HuH-7.5 (cell line): ENCODE measurements at regions not wholly inside any gene's neighbourhood (a gene's known extent, or its start where the extent isn't known, plus 50 kb on each side); places are given as distances from the start of the nearest gene placed in this dataset.

Experiments used
- DNase-seq: peaks from one replicate; pipeline ENCODE4 v3.0.0; 2011; ENCODE audit warnings: low spot score

- DNase-seq: no peak
Measured at GRCh38 chr9:107750741-107751566, 261.4 kb upstream of the KLF4 start.

DNA sequence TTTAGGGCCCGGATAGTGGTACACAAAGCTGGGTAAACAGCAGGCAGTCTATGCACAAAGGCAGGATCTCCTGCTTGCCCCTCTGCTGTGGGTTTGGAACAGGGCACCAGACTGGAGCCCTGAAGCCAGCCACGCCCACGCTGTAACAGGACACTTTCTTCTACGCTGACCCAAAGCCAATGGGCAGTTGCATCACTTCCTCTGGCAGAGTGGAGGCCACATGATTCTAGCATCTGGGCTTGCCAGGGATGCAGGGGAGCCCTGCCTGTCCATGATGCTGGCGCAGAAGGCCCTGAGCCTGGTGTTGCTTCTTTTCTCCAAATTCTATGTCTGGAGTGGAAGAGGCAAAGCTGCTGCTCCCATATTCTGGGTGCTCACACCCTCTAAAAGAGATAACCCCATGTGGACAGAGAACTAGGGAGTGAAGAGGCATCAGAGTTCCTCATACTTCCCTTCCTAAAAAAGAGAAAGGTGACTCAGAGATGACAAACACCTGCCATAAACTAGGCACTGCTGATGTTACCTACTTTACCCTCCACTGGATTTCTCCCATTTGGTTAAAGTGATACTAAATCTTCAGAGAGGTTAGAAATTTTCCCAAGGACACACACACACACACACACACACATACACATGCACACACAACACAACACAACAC is 260.3 kb upstream of the KLF4 start:
- DNase-seq: no peak

DNA sequence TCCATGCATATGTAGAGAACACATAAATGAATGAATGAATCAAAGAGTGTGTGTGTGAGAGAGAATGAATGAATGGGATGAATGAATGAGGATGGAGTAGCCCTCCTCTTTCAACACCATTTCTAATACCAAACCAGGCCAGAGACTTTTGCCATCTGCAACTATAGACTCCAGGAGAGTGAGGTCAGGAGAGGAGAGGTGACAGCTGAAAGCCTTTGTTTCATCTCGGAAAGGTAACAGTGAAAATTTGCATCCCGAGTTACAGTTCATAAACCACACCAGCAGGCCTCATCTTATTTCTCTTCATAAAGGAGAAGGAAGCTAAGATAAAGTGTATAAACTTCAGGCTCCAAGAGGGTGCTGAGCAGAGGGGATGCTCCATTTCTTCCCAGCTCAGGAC is 255.3 kb upstream of the KLF4 start:
- DNase-seq: no peak

- no peak for DNase-seq
Measured at GRCh38 chr9:107742531-107743309, 253.2 kb upstream of the KLF4 start.

- DNase-seq: no peak
Measured at GRCh38 chr9:107740088-107740980, 250.8 kb upstream of the KLF4 start.

GRCh38 chr9:107739601-107740082 is 250.1 kb upstream of the KLF4 start:
- DNase-seq: no peak

DNA sequence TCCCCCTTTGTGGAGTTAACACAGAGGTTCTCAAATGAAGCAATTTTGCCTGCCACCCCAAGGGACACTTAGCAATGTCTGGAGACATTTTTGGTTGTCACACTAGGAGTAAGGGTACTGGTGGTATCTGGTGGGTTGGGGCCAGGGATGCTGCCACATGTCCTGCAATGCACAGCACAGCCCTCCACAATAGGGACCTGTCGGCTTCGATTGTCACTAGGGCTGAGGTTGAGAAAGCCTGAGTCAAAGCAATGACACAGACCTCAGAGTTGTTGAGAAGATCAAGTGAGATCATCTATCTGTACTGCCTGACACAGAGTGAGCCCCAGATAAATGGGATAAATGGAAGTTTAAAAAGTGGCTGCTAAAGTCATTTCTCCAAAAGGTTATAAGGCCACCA is 249.2 kb upstream of the KLF4 start:
- DNase-seq: no peak

- DNase-seq: no peak
Measured at GRCh38 chr9:107737987-107738743, 248.6 kb upstream of the KLF4 start.

DNA sequence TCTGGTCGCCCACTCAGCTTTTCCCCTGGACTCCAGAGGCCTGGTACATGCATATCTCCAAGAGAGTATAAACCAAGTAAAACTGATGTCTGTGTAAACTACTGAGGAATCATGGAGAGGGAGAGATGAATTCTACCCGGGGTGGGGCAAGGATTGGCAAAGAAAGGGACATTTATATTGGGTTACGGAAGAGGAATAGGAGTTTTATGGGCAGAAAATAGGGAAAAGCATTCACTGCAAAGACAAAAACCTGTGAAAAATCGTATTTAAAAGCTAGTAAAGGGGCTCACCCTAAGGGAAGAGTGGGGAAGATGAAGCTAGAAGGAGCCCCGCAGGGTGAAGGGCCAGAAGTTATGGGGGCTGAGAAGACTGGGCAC is 248.0 kb upstream of the KLF4 start:
- DNase-seq: no peak

GRCh38 chr9:107735821-107736220 is 246.3 kb upstream of the KLF4 start:
- no peak for DNase-seq

GRCh38 chr9:107734256-107735013 is 244.9 kb upstream of the KLF4 start:
- DNase-seq: no peak

DNA sequence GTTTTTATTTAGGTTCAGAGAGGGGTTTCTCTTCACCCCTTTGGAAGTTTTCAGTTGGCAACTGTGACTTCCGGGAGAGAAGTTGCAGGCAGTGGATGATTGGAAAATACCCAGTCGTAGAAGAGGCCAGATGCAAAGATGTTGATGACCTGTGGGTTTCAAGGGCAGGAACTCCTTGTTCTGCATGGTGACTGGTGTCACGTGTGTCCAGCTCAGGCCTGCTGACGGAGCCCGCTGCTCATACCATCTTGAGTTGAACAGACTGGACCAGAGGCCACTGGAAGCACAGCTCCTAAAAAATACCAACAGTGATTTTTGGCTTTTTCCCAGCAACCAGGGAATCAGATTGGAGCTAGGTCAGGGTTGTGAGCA is 243.9 kb upstream of the KLF4 start:
- no peak for DNase-seq

DNA sequence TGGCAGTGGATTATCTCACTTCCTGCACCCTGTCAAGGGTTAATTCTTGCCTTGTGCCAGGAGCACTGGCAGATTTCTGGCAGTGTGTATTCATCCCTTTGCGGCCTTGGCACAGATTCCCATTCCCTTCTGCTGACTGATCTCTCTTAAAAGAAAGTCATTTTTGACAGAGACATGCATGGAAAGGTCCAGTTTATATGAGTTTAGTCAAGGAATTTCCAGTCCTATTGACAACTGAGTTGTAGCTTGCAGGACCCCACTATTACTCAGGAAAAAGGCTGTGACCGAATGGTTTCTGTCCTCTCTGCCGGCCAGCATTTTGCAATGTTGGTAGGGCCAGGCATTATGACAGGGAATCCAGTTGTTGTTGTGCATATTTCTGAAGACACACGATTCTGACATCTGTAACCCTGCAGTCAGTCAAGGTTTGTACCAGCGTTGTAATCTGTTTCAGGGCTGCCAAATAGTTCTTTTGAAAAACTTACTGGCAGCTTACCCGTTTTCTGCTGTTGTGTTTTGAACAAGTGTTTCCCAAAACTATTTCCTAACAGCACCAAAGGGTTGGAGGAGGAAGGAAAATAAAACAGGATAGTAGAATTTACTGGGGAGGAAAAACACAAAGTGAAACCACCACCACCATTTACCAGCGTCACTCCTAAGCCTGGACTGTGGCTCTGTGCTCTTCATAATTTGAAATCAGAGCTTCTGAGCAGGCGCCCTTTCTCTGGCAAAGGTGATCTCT is 243.4 kb upstream of the KLF4 start:
- DNase-seq: no peak

- DNase-seq: no peak
Measured at GRCh38 chr9:107731115-107731762, 241.7 kb upstream of the KLF4 start.

DNA sequence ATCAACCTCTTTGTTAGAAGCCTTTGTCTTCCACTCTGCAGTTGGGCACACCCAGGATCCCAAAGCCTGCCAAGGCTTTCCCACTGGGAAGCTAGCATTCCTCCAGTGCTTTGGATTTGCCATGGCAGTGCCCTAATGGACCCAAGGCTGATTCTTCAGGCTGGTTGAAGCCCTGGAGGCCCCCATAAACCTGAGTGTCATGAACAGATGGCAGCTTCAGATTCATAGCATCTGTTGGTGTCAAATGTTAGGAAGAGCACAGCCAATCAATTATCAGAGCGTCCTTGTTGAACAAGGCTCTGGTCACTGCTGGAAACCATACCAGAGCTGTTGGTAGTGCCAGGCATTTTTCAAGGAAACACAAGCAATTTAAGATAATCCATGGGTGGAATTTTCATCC is 241.1 kb upstream of the KLF4 start:
- no peak for DNase-seq

DNA sequence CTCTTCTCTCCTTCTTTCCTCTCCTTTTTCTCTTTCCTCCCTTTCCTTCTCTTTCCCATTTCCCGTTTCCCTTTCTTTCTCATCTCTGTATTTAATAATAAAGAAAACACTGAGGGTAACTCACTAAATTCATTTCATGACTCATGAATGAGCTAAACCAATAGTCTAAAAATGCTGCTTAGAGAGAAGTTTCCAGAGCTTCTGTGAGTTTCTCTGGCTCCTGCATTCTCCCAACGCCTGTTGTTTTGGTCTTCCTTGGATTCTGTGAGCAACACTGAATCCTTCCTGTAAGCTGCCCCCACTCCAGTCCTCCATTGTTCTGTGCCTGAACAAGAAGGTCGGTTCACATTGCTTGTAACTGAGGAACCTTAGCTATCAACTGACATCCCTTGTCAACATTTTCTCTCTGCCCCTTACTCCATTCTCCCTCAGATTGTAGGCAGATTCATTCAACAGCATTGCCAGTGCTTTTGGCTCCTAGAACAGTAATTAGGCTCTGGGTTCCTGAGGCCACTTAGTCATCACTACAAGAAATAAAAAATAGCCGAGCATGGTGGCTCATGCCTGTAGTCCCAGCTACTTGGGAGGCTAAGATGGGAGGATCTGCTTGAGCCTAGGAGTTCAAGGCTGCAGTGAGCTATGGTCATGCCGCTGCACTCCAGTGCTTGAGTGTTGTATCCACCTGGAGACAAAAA is 237.7 kb upstream of the KLF4 start:
- no peak for DNase-seq

- no peak for DNase-seq
Measured at GRCh38 chr9:107723015-107723414, 233.4 kb upstream of the KLF4 start.

- DNase-seq: no peak
Measured at GRCh38 chr9:107721705-107722245, 232.2 kb upstream of the KLF4 start.
